Adipocyte (in vitro differentiated cells): ENCODE measurements at regions not wholly inside any gene's neighbourhood (a gene's known extent, or its start where the extent isn't known, plus 50 kb on each side); places are given as distances from the start of the nearest gene placed in this dataset.

Source experiments
- DNase-seq: peaks from one replicate; pipeline ENCODE4 v3.0.0-alpha.2; 2015; ENCODE audit warnings: low read depth
- H3K27me3 ChIP-seq: replicated peaks from 2 replicates; pipeline ENCODE4 v1.7.0; 2013; ENCODE audit warnings: mild to moderate bottlenecking, low read length, moderate library complexity; ENCODE audit not compliant: control insufficient read depth, insufficient read depth
- H3K36me3 ChIP-seq: 2 replicates; pipeline ENCODE4 v1.7.0; 2013; ENCODE audit warnings: low read length, mild to moderate bottlenecking, moderate library complexity; ENCODE audit not compliant: control insufficient read depth, insufficient read depth, severe bottlenecking
- H3K4me1 ChIP-seq: 2 replicates; pipeline ENCODE4 v1.7.0; 2013; ENCODE audit warnings: mild to moderate bottlenecking, low read length, moderate library complexity; ENCODE audit not compliant: control insufficient read depth, insufficient read depth
- H3K4me3 ChIP-seq: 2 replicates; pipeline ENCODE4 v1.7.0; 2013; ENCODE audit warnings: mild to moderate bottlenecking, low read length, moderate library complexity
- H3K9ac ChIP-seq: 2 replicates; pipeline ENCODE4 v1.7.0; 2013; ENCODE audit warnings: mild to moderate bottlenecking, low read length, moderate library complexity
- H3K9me3 ChIP-seq: 2 replicates; pipeline ENCODE4 v1.7.0; 2013; ENCODE audit warnings: mild to moderate bottlenecking, low read length, moderate library complexity; ENCODE audit not compliant: control insufficient read depth

DNA sequence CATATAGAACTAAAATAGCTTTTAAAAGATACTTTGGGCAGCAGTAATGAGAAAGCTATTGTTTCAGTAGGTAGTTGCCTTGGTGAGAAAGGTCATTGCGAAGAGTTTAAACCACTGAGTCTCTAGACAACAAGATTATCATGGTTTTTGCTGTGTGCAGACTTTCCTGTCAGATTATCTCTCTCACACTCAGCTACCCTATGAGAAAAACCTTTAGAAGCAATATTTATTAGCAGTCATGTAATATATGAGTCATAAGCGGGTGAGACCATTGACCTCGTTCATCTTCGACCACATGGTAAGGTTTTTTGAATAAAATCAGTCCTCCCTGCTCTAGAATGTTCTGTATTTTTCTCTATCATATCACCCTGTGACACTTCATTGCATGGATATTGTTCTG, 59.9 kb downstream of the GPR65 start:
- Histone ChIP-seq H3K4me1 (no peaks in the 10 kb centered on the region), H3K36me3 (no peaks in the 10 kb centered on the region), H3K9me3 (peaks cover 3% of the 10 kb centered on the region), H3K4me3 (no peak overlapping the region), H3K27me3 (no peaks in the 10 kb centered on the region), H3K9ac (no peak overlapping the region)
- no peak for DNase-seq

DNA sequence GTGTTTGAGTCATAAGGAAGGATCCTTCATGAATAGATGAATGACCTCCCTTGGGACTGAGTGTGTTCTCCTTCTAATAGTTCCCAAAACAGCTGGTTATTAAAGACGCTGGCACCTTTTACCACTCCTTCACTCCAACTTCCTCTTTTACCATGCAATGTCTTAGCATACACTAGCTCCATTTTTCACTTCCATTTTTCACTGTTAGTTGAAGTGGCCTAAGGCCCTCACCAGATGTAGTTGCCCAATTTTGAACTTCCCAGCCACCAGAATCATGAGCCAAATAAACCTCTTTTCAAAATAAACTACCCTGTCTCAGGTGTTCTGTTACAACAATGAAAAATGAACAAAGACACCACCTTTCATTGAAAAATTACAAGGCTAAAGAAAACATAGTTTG, 64.7 kb downstream of the GPR65 start:
- Histone ChIP-seq H3K9me3 (peaks cover 13% of the 10 kb centered on the region), H3K9ac (no peak overlapping the region), H3K4me1 (no peaks in the 10 kb centered on the region), H3K36me3 (no peaks in the 10 kb centered on the region), H3K4me3 (no peak overlapping the region), H3K27me3 (no peaks in the 10 kb centered on the region)
- DNase-seq: no peak

DNA sequence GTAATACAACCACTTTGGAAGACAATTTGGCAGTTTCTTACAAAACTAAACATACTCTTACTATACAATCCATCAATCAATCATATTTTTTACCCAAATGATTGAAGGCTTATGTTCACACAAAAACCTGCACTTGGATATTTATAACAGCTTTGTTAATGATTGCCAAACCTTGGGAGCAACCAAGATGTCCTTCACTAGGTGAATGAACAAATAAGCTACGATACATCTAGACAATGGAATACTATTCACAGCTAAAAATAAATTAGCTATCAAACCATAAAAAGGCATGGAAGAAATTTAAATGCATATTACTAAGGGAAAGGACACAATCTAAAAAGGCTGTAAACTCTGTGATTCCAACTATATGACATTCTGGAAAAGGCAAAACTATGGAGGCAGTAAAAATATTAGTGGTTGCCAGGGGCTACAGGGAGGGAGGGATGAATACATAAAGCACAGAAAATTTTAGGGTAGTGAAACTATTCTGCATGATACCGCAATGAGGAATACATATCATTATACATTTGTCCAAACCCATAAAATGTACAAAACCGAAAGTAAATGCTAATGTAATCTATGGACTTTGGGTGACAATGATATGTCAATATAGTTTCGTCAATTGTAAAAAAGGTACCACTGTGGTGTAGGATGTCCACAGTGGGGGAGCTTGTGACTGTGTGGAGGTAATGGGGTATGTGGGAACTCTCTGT, 70.5 kb downstream of the GPR65 start:
- DNase-seq: no peak
- Histone ChIP-seq H3K9me3 (peaks cover 8% of the 10 kb centered on the region), H3K4me3 (no peak overlapping the region), H3K36me3 (no peaks in the 10 kb centered on the region), H3K9ac (no peak overlapping the region), H3K4me1 (no peaks in the 10 kb centered on the region), H3K27me3 (peaks cover 6% of the 10 kb centered on the region)

DNA sequence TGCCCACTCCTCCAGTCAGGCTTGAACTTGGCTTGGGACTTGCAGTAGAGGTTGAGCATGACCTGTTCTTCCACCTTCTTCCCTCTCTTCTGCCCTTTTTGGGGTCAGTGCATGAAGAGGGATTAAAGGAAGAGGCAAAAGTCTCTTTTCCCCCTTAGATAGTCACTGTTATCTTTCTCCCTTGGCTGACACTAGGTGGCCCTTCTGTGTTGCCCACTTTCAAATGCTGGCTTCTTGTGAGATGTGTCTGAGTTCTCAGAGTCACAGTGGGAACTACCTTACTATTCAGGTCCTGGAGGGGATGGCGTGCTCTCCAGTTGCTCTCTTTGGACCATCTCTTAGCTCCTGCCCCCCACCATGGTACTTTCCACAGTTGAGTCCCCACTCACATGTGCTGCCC, 73.6 kb downstream of the GPR65 start:
- Histone ChIP-seq H3K9me3 (no peaks in the 10 kb centered on the region), H3K4me3 (no peak overlapping the region), H3K27me3 (peaks cover 6% of the 10 kb centered on the region), H3K4me1 (no peaks in the 10 kb centered on the region), H3K36me3 (no peaks in the 10 kb centered on the region), H3K9ac (no peak overlapping the region)
- DNase-seq: no peak

DNA sequence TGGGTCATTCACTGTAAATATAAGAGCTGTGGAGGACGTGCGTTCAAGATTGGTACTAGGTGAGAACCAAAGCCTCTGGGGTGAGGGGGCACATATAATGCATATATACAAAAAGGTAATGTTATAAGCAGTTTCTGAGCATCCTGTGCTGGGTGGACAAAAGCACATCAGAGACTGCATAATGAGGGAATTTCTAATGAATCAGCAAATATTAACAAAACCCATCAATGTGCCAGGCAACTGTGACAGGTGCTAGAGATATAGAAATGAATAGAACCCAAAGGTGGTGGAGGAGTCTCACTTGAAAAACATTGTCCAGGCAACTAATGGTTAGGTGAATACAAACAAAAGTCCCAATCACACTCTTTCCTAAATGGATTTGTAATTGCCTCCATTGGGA, 74.7 kb downstream of the GPR65 start:
- H3K4me1 ChIP-seq: no peaks in the 10 kb centered on the region
- no peaks in the 10 kb centered on the region for H3K36me3 ChIP-seq
- peaks cover 6% of the 10 kb centered on the region for H3K27me3 ChIP-seq
- H3K9ac ChIP-seq: no peak overlapping the region
- no peaks in the 10 kb centered on the region for H3K9me3 ChIP-seq
- no peak for DNase-seq
- no peak overlapping the region for H3K4me3 ChIP-seq

DNA sequence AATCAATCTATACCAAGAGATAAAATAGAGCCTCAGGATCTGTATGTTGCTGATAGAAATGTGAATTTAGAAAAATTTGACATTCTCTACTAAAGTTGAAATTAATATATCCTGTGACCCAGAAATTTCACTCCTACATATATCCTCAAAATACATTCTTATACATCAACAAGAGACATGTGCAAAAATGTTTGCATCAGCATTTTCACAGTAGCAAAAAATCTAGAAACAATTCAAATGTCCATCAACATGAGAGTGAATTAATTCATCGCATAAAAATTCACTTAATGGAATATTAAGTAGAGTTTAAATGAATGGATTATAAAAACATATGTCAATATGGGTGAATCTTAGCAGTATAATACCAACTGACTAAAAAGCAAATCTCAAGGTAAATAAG, 80.8 kb downstream of the GPR65 start:
- Histone ChIP-seq H3K9ac (no peak overlapping the region), H3K4me1 (no peaks in the 10 kb centered on the region), H3K27me3 (peaks cover 5% of the 10 kb centered on the region), H3K9me3 (no peaks in the 10 kb centered on the region), H3K36me3 (no peaks in the 10 kb centered on the region), H3K4me3 (no peak overlapping the region)
- no peak for DNase-seq

DNA sequence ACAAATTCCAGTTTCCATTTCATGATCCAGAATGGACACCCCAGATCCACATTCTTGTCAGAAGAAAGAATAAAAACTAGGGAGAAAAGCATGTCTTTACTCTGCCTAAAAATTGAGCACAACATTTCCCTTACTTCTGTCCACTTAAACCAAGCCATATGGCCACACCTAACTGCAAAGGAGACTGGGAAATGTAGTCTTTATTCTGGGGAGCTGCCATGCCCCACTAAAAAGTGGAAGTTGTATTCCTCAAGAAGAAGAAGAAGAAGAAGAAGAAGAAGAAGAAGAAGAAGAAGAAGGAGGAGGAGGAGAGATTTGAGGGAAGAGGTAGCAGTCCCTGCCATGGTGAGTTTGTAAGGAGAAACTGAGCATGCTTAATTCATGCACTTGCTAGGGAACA, 84.5 kb downstream of the GPR65 start:
- no peak for DNase-seq
- Histone ChIP-seq H3K9ac (no peak overlapping the region), H3K9me3 (no peaks in the 10 kb centered on the region), H3K36me3 (no peaks in the 10 kb centered on the region), H3K27me3 (peaks cover 9% of the 10 kb centered on the region), H3K4me3 (no peak overlapping the region), H3K4me1 (no peaks in the 10 kb centered on the region)

DNA sequence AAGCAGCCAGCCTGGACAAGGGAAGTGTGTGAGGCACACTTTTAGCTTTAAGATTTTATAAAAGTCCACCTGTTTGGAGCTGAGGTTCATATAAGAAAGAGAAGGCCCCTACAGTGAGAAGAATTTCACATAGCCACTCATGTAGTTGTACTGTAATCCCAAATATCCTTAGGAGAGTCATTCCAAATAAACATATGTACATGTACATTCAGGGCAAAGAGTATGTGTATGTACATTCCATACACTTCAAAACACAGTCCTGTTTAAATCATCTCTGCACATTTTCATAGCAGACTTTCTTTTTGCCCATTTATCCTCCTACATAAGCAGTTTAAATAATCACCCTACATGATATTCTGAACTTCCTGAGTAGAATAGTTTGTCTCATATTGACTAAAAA, 87.6 kb downstream of the GPR65 start:
- Histone ChIP-seq H3K36me3 (no peaks in the 10 kb centered on the region), H3K9me3 (no peaks in the 10 kb centered on the region), H3K4me3 (no peak overlapping the region), H3K27me3 (peaks cover 9% of the 10 kb centered on the region), H3K4me1 (no peaks in the 10 kb centered on the region), H3K9ac (no peak overlapping the region)
- no peak for DNase-seq

DNA sequence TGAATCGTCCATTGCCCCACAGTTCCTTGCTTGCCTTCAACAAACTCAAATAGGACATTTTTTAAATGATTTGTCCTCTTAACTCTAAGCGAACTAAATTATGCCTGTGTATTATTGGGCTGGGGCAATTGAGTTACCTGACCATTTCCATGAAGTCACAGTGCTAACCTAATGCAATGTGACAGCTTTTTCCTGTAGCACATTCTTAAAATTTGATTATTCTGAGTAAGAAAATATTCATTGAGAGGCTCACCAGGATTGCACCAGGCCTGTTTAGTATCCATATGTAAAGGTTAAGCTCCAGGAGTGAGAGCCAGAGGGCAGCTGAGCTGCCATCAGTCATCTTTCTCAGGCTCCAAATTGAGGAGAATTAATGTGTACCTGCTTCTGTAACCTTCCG, 90.9 kb downstream of the GPR65 start:
- Histone ChIP-seq H3K36me3 (no peaks in the 10 kb centered on the region), H3K4me1 (no peaks in the 10 kb centered on the region)
- DNase-seq: no peak

DNA sequence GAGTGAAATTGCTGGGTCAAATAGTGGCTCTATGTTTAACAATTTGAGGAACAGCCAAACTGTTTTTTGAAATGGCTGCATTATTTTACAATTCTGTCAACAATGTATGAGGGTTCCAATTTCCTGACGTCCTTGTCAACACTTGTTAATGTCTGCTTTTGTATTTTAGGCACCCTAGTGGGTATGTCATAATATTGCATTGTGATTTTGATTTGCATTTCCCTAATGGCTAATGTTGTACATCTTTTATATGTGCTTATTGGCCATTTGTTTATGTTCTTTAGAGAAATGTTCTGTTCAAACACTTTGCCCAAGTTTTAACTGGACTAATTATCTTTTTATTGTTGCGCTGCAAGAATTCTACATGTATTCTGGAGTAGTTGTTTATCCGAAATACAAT, 93.2 kb downstream of the GPR65 start:
- H3K9me3 ChIP-seq: peaks cover 5% of the 10 kb centered on the region
- no peak overlapping the region for H3K4me3 ChIP-seq
- no peak for DNase-seq
- H3K36me3 ChIP-seq: no peaks in the 10 kb centered on the region
- peaks cover 4% of the 10 kb centered on the region for H3K27me3 ChIP-seq
- H3K9ac ChIP-seq: no peak overlapping the region
- H3K4me1 ChIP-seq: no peaks in the 10 kb centered on the region

More for the DNA sequence above, 90.9 kb downstream of the GPR65 start:
- Histone ChIP-seq H3K9me3 (peaks cover 5% of the 10 kb centered on the region), H3K4me3 (no peak overlapping the region), H3K9ac (no peak overlapping the region), H3K27me3 (peaks cover 4% of the 10 kb centered on the region)

DNA sequence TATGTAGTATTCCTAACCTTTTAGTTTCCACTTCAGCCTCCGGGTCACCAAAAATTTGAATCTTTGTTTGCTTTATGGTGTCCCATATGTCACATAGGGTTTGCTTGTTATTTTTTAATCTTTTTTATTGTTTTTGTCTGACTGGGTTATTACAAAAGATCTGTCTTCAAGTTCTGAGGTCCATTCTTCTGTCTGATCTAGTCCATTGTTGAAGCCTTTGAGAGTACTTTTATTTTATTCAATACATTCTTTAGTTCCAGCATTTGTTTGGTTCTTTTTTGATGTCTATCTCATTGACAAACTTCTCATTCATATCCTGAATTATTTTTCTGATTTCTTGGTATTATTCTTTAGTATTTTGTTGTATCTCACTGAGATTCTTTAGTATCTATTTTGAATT, 99.8 kb downstream of the GPR65 start:
- H3K4me3 ChIP-seq: no peak overlapping the region
- no peak for DNase-seq
- H3K9ac ChIP-seq: no peak overlapping the region
- no peaks in the 10 kb centered on the region for H3K4me1 ChIP-seq
- H3K36me3 ChIP-seq: no peaks in the 10 kb centered on the region
- peaks cover 9% of the 10 kb centered on the region for H3K9me3 ChIP-seq
- no peaks in the 10 kb centered on the region for H3K27me3 ChIP-seq

DNA sequence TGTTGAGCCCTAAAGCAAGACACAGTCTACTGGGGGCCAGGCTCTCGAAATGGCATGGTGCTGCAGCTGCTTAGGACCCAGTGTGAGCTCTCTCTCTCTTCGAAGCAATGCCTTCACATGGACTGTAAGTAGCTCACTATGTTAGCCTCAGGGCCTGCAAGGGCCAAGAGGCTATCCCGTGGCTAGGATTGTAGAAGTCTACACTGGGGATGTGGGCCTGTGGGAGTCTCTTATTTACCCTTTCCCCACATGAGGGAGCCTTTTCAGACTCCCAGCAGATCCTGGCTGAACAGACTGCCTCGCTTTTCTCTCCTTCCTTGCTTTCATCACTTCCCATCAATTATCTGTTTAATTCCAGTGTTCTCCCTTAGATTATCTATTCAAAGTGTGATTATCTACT, 101.4 kb downstream of the GPR65 start:
- H3K4me1 ChIP-seq: no peaks in the 10 kb centered on the region
- DNase-seq: no peak
- no peaks in the 10 kb centered on the region for H3K27me3 ChIP-seq
- H3K4me3 ChIP-seq: no peak overlapping the region
- no peak overlapping the region for H3K9ac ChIP-seq
- H3K36me3 ChIP-seq: no peaks in the 10 kb centered on the region
- H3K9me3 ChIP-seq: peaks cover 9% of the 10 kb centered on the region
